ENCODE measurements at regions not wholly inside any gene's neighbourhood (a gene's known extent, or its start where the extent isn't known, plus 50 kb on each side); places are given as distances from the start of the nearest gene placed in this dataset.

DNA sequence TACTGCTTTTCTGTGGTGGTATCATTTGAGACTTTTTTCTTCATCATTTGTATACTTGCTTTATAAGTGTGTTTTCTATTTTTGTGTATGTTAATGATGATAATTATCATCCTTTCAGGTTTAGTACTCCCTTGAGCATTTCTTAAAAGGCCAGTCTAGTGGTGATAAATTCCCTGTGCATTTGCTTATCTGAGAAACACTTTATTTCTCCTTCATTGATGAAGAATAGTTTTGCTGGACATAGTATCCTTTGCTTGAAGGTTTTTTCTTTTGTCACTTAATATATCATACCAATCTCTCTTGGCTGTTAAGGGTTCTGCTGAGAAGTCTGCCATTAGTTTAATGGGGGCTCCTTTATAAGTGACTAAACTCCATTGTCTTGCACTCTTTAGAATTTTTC is 123.2 kb upstream of the IRAK1BP1 start:
- TF ChIP-seq, protein P1, sequence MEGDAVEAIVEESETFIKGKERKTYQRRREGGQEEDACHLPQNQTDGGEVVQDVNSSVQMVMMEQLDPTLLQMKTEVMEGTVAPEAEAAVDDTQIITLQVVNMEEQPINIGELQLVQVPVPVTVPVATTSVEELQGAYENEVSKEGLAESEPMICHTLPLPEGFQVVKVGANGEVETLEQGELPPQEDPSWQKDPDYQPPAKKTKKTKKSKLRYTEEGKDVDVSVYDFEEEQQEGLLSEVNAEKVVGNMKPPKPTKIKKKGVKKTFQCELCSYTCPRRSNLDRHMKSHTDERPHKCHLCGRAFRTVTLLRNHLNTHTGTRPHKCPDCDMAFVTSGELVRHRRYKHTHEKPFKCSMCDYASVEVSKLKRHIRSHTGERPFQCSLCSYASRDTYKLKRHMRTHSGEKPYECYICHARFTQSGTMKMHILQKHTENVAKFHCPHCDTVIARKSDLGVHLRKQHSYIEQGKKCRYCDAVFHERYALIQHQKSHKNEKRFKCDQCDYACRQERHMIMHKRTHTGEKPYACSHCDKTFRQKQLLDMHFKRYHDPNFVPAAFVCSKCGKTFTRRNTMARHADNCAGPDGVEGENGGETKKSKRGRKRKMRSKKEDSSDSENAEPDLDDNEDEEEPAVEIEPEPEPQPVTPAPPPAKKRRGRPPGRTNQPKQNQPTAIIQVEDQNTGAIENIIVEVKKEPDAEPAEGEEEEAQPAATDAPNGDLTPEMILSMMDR (IDR thresholded peaks at IDR 0.05): no peak
- TF ChIP-seq POLR2A (IDR thresholded peaks at IDR 0.05) (no peak), POLR2AphosphoS5 (IDR thresholded peaks at IDR 0.05) (no peak), EP300 (IDR thresholded peaks at IDR 0.05) (no peak)

Data from suprapubic skin (tissue), 4 donors.